Natural killer cell (primary cell): ENCODE measurements at regions not wholly inside any gene's neighbourhood (a gene's known extent, or its start where the extent isn't known, plus 50 kb on each side); places are given as distances from the start of the nearest gene placed in this dataset.
A peak's percentile ranks its signal among the peaks of the same experiment; 100 is the strongest.

Experiments used
- ATAC-seq, 3 donors: fragments of 150-1000 bp in 2 of 3; fragments of 200-7000 bp in 1 of 3; cut with Tn5 transposase; 1 replicate in 1 of 3; 2 replicates in 2 of 3; pipeline ENCODE4 v1.10.0; 2021; ENCODE audit warnings: mild to moderate bottlenecking in 2 of 3, moderate library complexity in 2 of 3
- DNase-seq, 2 donors: peaks; one replicate each; pipeline versions ENCODE4 v3.0.0 to v3.0.0-alpha.2; 2013 to 2021; ENCODE audit warnings: mixed read lengths in 1 of 2
- H3K27ac ChIP-seq: one replicate; pipeline ENCODE4 v1.5.1; 2013; ENCODE audit warnings: mild to moderate bottlenecking, low read length
- H3K27me3 ChIP-seq: one replicate; pipeline ENCODE4 v1.6.1; 2013; ENCODE audit warnings: low read length; ENCODE audit not compliant: control insufficient read depth, insufficient read depth
- H3K36me3 ChIP-seq: one replicate; pipeline ENCODE4 v1.6.1; 2013; ENCODE audit warnings: low read length; ENCODE audit not compliant: control insufficient read depth, insufficient read depth
- H3K4me1 ChIP-seq: one replicate; pipeline ENCODE4 v1.6.1; 2013; ENCODE audit warnings: low read length; ENCODE audit not compliant: control insufficient read depth, insufficient read depth
- H3K4me3 ChIP-seq: one replicate; pipeline ENCODE4 v1.5.1; 2013; ENCODE audit warnings: low read length
- H3K9me3 ChIP-seq: one replicate; pipeline ENCODE4 v1.6.1; 2013; ENCODE audit warnings: low read length; ENCODE audit not compliant: control insufficient read depth, insufficient read depth
- H3K27ac Mint-ChIP-seq, 2 donors: one replicate each; pipeline ENCODE4 v1.8.0; 2022; ENCODE audit warnings: mild to moderate bottlenecking in 2 of 2, mixed read lengths in 2 of 2, moderate library complexity in 1 of 2
- H3K27me3 Mint-ChIP-seq, 2 donors: one replicate each; pipeline ENCODE4 v1.8.0; 2022; ENCODE audit warnings: low read depth in 2 of 2, mixed read lengths in 2 of 2
- H3K36me3 Mint-ChIP-seq: one replicate; pipeline ENCODE4 v1.8.0; 2022; ENCODE audit warnings: mixed read lengths
- H3K4me1 Mint-ChIP-seq, 2 donors: one replicate each; pipeline ENCODE4 v1.8.0; 2022; ENCODE audit warnings: mixed read lengths in 2 of 2
- H3K4me3 Mint-ChIP-seq: one replicate; pipeline ENCODE4 v1.8.0; 2022; ENCODE audit warnings: mild to moderate bottlenecking, moderate library complexity, mixed read lengths
- H3K9me3 Mint-ChIP-seq, 2 donors: one replicate each; pipeline ENCODE4 v1.8.0; 2022; ENCODE audit warnings: mixed read lengths in 2 of 2
- WGBS: methylation state at CpG from one replicate; pipeline ENCODE4 v1.1.7; 2013; ENCODE audit warnings: missing lambda C conversion rate; ENCODE audit not compliant: insufficient coverage; 5-methylcytosine and 5-hydroxymethylcytosine counted together
- intact Hi-C: fragments of 100-400 bp; cut with micrococcal nuclease; formaldehyde crosslinking; loops from one replicate; pipeline ENCODE4 v1.14.2; 2022
- TF ChIP-seq, protein P1 (sequence below): fragments of 200-600 bp; IDR thresholded peaks from one replicate; pipeline ENCODE4 v1.8.0; 2022; ENCODE audit warnings: antibody characterized with exemption

GRCh38 chr5:3948838-3949237 is 353.2 kb downstream of the IRX1 start:
- H3K27ac ChIP-seq: no peak overlapping the region
- no peaks in the 10 kb centered on the region for H3K27me3 ChIP-seq
- DNase-seq (no peak), ATAC-seq (no peak)
- no peaks in the 10 kb centered on the region for H3K36me3 ChIP-seq
- TF ChIP-seq, protein P1, sequence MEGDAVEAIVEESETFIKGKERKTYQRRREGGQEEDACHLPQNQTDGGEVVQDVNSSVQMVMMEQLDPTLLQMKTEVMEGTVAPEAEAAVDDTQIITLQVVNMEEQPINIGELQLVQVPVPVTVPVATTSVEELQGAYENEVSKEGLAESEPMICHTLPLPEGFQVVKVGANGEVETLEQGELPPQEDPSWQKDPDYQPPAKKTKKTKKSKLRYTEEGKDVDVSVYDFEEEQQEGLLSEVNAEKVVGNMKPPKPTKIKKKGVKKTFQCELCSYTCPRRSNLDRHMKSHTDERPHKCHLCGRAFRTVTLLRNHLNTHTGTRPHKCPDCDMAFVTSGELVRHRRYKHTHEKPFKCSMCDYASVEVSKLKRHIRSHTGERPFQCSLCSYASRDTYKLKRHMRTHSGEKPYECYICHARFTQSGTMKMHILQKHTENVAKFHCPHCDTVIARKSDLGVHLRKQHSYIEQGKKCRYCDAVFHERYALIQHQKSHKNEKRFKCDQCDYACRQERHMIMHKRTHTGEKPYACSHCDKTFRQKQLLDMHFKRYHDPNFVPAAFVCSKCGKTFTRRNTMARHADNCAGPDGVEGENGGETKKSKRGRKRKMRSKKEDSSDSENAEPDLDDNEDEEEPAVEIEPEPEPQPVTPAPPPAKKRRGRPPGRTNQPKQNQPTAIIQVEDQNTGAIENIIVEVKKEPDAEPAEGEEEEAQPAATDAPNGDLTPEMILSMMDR: no peak
- intact Hi-C loops: no loop called here
- Mint-ChIP-seq H3K9me3 (no peaks in the 10 kb centered on the region), H3K4me1 (no peaks in the 10 kb centered on the region), H3K27me3 (no peaks in the 10 kb centered on the region), H3K4me3 (no peak overlapping the region), H3K36me3 (no peaks in the 10 kb centered on the region), H3K27ac (no peak overlapping the region)
- H3K9me3 ChIP-seq: no peaks in the 10 kb centered on the region
- WGBS: 93% methylated on average over 4 of the region's 4 CpGs
- H3K4me1 ChIP-seq: no peaks in the 10 kb centered on the region
- no peak overlapping the region for H3K4me3 ChIP-seq

DNA sequence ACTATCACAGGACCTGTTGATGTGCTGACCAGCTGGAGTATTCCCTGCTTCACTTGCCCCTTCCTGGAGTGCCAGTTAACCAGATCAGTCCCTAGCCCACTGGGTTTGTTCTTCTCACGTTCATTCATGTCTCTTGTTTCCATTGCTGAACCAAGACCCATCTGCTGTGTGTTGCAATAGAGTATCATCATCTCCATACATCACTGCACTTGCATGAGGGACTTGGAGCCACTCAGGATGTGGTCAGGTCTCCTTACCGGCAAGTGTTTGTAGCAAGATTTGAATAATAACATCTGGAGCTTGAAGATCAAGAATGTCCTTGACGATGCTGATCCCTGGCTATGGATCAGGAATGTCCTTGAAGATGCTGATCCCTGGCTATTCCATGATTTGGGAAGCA is 358.6 kb downstream of the IRX1 start:
- Histone ChIP-seq H3K36me3 (no peaks in the 10 kb centered on the region), H3K27ac (no peak overlapping the region), H3K4me3 (no peak overlapping the region), H3K27me3 (no peaks in the 10 kb centered on the region), H3K9me3 (no peaks in the 10 kb centered on the region), H3K4me1 (no peaks in the 10 kb centered on the region)
- DNase-seq: no peak
- H3K27ac Mint-ChIP-seq: no peak overlapping the region
- H3K36me3 Mint-ChIP-seq: no peaks in the 10 kb centered on the region
- no peak overlapping the region for H3K4me3 Mint-ChIP-seq
- H3K27me3 Mint-ChIP-seq: no peaks in the 10 kb centered on the region
- intact Hi-C loops: no loop called here
- H3K4me1 Mint-ChIP-seq: peaks cover 5 to 8% of the 10 kb centered on the region in 2 donors
- peak in 1 of 3 donors; percentile 35 for ATAC-seq
- 29% methylated on average over 3 of the region's 3 CpGs for WGBS
- peaks cover 0 to 3% of the 10 kb centered on the region in 2 donors for H3K9me3 Mint-ChIP-seq
- TF ChIP-seq, protein P1: no peak

- no peak overlapping the region for H3K27ac ChIP-seq
- peaks cover 5 to 8% of the 10 kb centered on the region in 2 donors for H3K4me1 Mint-ChIP-seq
- H3K4me3 ChIP-seq: no peak overlapping the region
- WGBS: 62% methylated on average over 6 of the region's 6 CpGs
- no peak for ATAC-seq
- intact Hi-C loops: no loop called here
- TF ChIP-seq, protein P1: no peak
- no peak for DNase-seq
- no peak overlapping the region for H3K4me3 Mint-ChIP-seq
- H3K9me3 ChIP-seq: no peaks in the 10 kb centered on the region
- peaks cover 0 to 3% of the 10 kb centered on the region in 2 donors for H3K9me3 Mint-ChIP-seq
- H3K27ac Mint-ChIP-seq: no peak overlapping the region
- no peaks in the 10 kb centered on the region for H3K36me3 ChIP-seq
- H3K4me1 ChIP-seq: no peaks in the 10 kb centered on the region
- no peaks in the 10 kb centered on the region for H3K36me3 Mint-ChIP-seq
- H3K27me3 Mint-ChIP-seq: no peaks in the 10 kb centered on the region
- no peaks in the 10 kb centered on the region for H3K27me3 ChIP-seq
These were observed 359.0 kb downstream of the IRX1 start for GRCh38 chr5:3954633-3955032.

DNA sequence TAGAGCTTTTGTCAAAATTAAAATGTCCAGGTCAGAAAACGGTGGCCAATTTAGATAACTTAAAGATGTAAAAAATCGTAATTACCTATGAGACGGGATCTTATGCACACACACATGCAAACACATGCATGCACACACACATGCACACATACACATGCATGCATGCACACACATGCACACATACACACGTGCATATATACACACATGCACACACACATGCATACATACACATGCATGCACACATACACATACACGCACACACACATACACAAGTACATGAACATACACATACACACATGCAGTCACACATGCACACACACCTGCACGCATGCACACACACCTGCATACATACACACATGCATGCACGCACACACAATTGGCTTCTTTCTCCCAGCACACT is 362.0 kb downstream of the IRX1 start:
- Mint-ChIP-seq H3K36me3 (no peaks in the 10 kb centered on the region), H3K4me3 (no peak overlapping the region), H3K27me3 (no peaks in the 10 kb centered on the region), H3K27ac (no peak overlapping the region), H3K9me3 (peaks cover 0 to 3% of the 10 kb centered on the region in 2 donors), H3K4me1 (peaks cover 5 to 8% of the 10 kb centered on the region in 2 donors)
- DNase-seq: no peak
- ATAC-seq: no peak
- WGBS: 80% methylated on average over 7 of the region's 7 CpGs
- intact Hi-C loops: no loop called here
- Histone ChIP-seq H3K27me3 (no peaks in the 10 kb centered on the region), H3K9me3 (no peaks in the 10 kb centered on the region), H3K4me1 (no peaks in the 10 kb centered on the region), H3K4me3 (no peak overlapping the region), H3K27ac (no peak overlapping the region), H3K36me3 (no peaks in the 10 kb centered on the region)
- TF ChIP-seq, protein P1: no peak
